Endothelial cell of umbilical vein (primary cell): ENCODE measurements at regions not wholly inside any gene's neighbourhood (a gene's known extent, or its start where the extent isn't known, plus 50 kb on each side); places are given as distances from the start of the nearest gene placed in this dataset.

Source experiments
- BruUV-seq: library from RNA; stranded (reverse); fragments of 400-500 nt; replicated peaks from 2 replicates; lab custom pipeline; 2021; lab: Mats Ljungman, UMichigan
- CTCF ChIA-PET: fragments of 300-600, 350-600 bp; sonication (Branson Sonifier 250); formaldehyde crosslinking; loops from one replicate; lab custom pipeline; 2021; ENCODE audit warnings: antibody characterized with exemption, inconsistent platforms; lab: Charles Lee
- POLR2A ChIA-PET: fragments of 300-600, 350-600 bp; sonication (Branson Sonifier 250); formaldehyde crosslinking; loops from one replicate; lab custom pipeline; 2021; ENCODE audit warnings: antibody characterized with exemption, inconsistent platforms; lab: Charles Lee
- DNase-seq: peaks from one replicate; pipeline ENCODE4 v3.0.0-alpha.2; 2011; ENCODE audit warnings: low read depth, low spot score
- FAIRE-seq: peaks from 2 replicates; lab custom pipeline; 2011; peaks lifted over from hg19 to GRCh38; lab: Jason Lieb, UNC
- H2AFZ ChIP-seq: 2 replicates; pipeline ENCODE4 v1.6.0; 2012; ENCODE audit warnings: low read depth, low read length, control low read depth, inconsistent platforms
- H3K27ac ChIP-seq: 2 replicates; pipeline ENCODE4 v1.5.1; 2011; ENCODE audit warnings: low read depth, mild to moderate bottlenecking, control low read depth, low read length, moderate library complexity; ENCODE audit not compliant: insufficient read depth
- H3K27me3 ChIP-seq, 2 experiments: 2 replicates each; pipeline versions ENCODE4 v1.6.0 to v1.6.1; 2011; ENCODE audit warnings: low read length in 2 of 2, mixed read lengths in 1 of 2; ENCODE audit not compliant: control insufficient read depth in 2 of 2, insufficient read depth in 2 of 2
- H3K36me3 ChIP-seq, 2 experiments: 2 replicates in 1 of 2; 3 replicates in 1 of 2; pipeline ENCODE4 v1.5.1; 2011; ENCODE audit warnings: low read length in 2 of 2, mild to moderate bottlenecking in 1 of 2, moderate library complexity in 1 of 2; ENCODE audit not compliant: control insufficient read depth in 2 of 2, insufficient read depth in 2 of 2; ENCODE audit errors: extremely low read depth in 1 of 2
- H3K4me1 ChIP-seq: 3 replicates; pipeline ENCODE4 v1.5.1; 2011; ENCODE audit warnings: mild to moderate bottlenecking, low read length; ENCODE audit not compliant: control insufficient read depth, insufficient read depth; ENCODE audit errors: extremely low read depth
- H3K4me2 ChIP-seq: 2 replicates; pipeline ENCODE4 v1.6.1; 2011; ENCODE audit warnings: low read length, control low read depth, mixed read lengths; ENCODE audit not compliant: insufficient read depth
- H3K4me3 ChIP-seq, 3 experiments: fragments of 200-600 bp in 1 of 3; sonication (generic), shearing (Covaris generic) in 1 of 3; replicated peaks in 1 of 3; 2 replicates each; pipeline ENCODE4 v1.5.1; 2011 to 2016; ENCODE audit warnings: control low read depth in 3 of 3, low read length in 3 of 3, mild to moderate bottlenecking in 2 of 3, inconsistent platforms in 1 of 3, low read depth in 1 of 3, moderate library complexity in 1 of 3; ENCODE audit not compliant: insufficient read depth in 1 of 3
- H3K79me2 ChIP-seq: 2 replicates; pipeline ENCODE4 v1.6.0; 2012; ENCODE audit warnings: low read length, inconsistent platforms; ENCODE audit not compliant: control insufficient read depth, insufficient read depth
- H3K9ac ChIP-seq: replicated peaks from 2 replicates; pipeline ENCODE3; 2011; ENCODE audit warnings: low read length, control low read depth; ENCODE audit not compliant: insufficient read depth; ENCODE audit errors: extremely low read depth
- H3K9me1 ChIP-seq: replicated peaks from 3 replicates; pipeline ENCODE4 v1.6.0; 2011; ENCODE audit warnings: mild to moderate bottlenecking, low read length; ENCODE audit not compliant: control insufficient read depth, insufficient read depth; ENCODE audit errors: extremely low read depth
- H3K9me3 ChIP-seq: replicated peaks from 2 replicates; pipeline ENCODE4 v1.5.1; 2012; ENCODE audit warnings: low read length, inconsistent platforms; ENCODE audit not compliant: control insufficient read depth, insufficient read depth
- H4K20me1 ChIP-seq: replicated peaks from 2 replicates; pipeline ENCODE3; 2011; ENCODE audit warnings: mild to moderate bottlenecking, low read length; ENCODE audit not compliant: control insufficient read depth, insufficient read depth; ENCODE audit errors: extremely low read depth
- CTCF ChIP-seq, 2 donors: IDR thresholded peaks; 1 replicate in 1 of 2; 2 replicates in 1 of 2; pipeline ENCODE4 v1.5.1; 2011; ENCODE audit warnings: low read length in 2 of 2, mild to moderate bottlenecking in 2 of 2, moderate library complexity in 2 of 2, control low read depth in 1 of 2, inconsistent platforms in 1 of 2, low read depth in 1 of 2; ENCODE audit not compliant: insufficient read depth in 1 of 2; ENCODE audit errors: extremely low read depth in 1 of 2
- EZH2 ChIP-seq: IDR thresholded peaks from 2 replicates; pipeline ENCODE4 v1.6.1; 2012; ENCODE audit warnings: borderline replicate concordance, low read depth, mild to moderate bottlenecking, moderate library complexity, low read length, inconsistent platforms; ENCODE audit not compliant: severe bottlenecking
- FOS ChIP-seq: IDR thresholded peaks from 2 replicates; pipeline ENCODE4 v1.6.1; 2011; ENCODE audit warnings: mild to moderate bottlenecking, low read length, moderate library complexity, borderline replicate concordance; ENCODE audit not compliant: insufficient read depth
- GATA2 ChIP-seq: IDR thresholded peaks from 2 replicates; pipeline ENCODE4 v1.7.0; 2011; ENCODE audit warnings: low read depth, mild to moderate bottlenecking, moderate library complexity, mixed read lengths, low read length; ENCODE audit not compliant: insufficient read length, insufficient read depth
- JUN ChIP-seq: IDR thresholded peaks from 2 replicates; pipeline ENCODE4 v1.6.1; 2011; ENCODE audit warnings: borderline replicate concordance, low read depth; ENCODE audit not compliant: insufficient read length, insufficient read depth
- MAX ChIP-seq: IDR thresholded peaks from 2 replicates; pipeline ENCODE4 v1.6.1; 2011; ENCODE audit not compliant: insufficient read depth, insufficient read length
- MYC ChIP-seq: IDR thresholded peaks from one replicate; pipeline ENCODE4 v1.6.1; 2011; ENCODE audit warnings: mild to moderate bottlenecking, low read depth, low read length
- POLR2A ChIP-seq: IDR thresholded peaks from 2 replicates; pipeline ENCODE4 v1.6.1; 2012; ENCODE audit warnings: low read depth, mild to moderate bottlenecking, control low read depth, low read length
- POLR2AphosphoS5 ChIP-seq: IDR thresholded peaks from 2 replicates; pipeline ENCODE4 v1.6.1; 2012; ENCODE audit warnings: low read depth, mild to moderate bottlenecking, control low read depth, low read length, moderate library complexity; ENCODE audit not compliant: insufficient read depth
- dilution Hi-C: fragments of 300-500 bp; cut with MboI; formaldehyde crosslinking; loops from one replicate; pipeline ENCODE4 v1.15.0; 2019; ENCODE audit warnings: low sequenced_read_pairs; ENCODE audit not compliant: extremely low pct_ligation_motif_present
- intact Hi-C: fragments of 100-400 bp; cut with micrococcal nuclease; formaldehyde crosslinking; loops from one replicate; pipeline ENCODE4 v1.10.0; 2022

- Histone ChIP-seq H3K9me1 (no peaks in the 10 kb centered on the region), H3K9ac (no peak overlapping the region), H3K79me2 (no peaks in the 10 kb centered on the region), H3K27ac (no peak overlapping the region), H3K4me2 (no peak overlapping the region), H3K9me3 (peaks cover 39% of the 10 kb centered on the region), H2AFZ (no peak overlapping the region), H3K36me3 (no peaks in the 10 kb centered on the region), H3K4me1 (no peaks in the 10 kb centered on the region), H4K20me1 (no peaks in the 10 kb centered on the region), H3K27me3 (no peaks in the 10 kb centered on the region), H3K4me3 (no peak overlapping the region)
- POLR2A ChIA-PET: no interaction called here
- dilution Hi-C loops (no loop called here), intact Hi-C loops (no loop called here)
- no TSS peak for BruUV-seq
- no peak for FAIRE-seq
- no peak for DNase-seq
- no peak for TF ChIP-seq POLR2A
- TF ChIP-seq MAX: no peak
- TF ChIP-seq POLR2AphosphoS5: no peak
- TF ChIP-seq MYC: no peak
- TF ChIP-seq FOS: no peak
- TF ChIP-seq JUN: no peak
- no peak for TF ChIP-seq CTCF (IDR thresholded peaks at IDR 0.05; ENCODE audit: extremely low read depth in 1 of 2, insufficient read depth in 1 of 2, low read depth in 1 of 2, low read length in 2 of 2)
- TF ChIP-seq GATA2: no peak
- no peak for TF ChIP-seq EZH2
- CTCF ChIA-PET: no interaction called here
Observed at GRCh38 chr2:89842180-89842908, 1150.9 kb downstream of the RPIA start.
